T-helper 17 cell (primary cell): ENCODE measurements at regions not wholly inside any gene's neighbourhood (a gene's known extent, or its start where the extent isn't known, plus 50 kb on each side); places are given as distances from the start of the nearest gene placed in this dataset.

Experiments used
- ATAC-seq: fragments of 150-1000 bp; cut with Tn5 transposase; 2 replicates; pipeline ENCODE4 v1.10.0; 2021; ENCODE audit warnings: mild to moderate bottlenecking, moderate library complexity
- DNase-seq, 3 donors: peaks; one replicate each; pipeline versions ENCODE4 v3.0.0 to v3.0.0-alpha.2; 2020 to 2021
- H3K9me3 ChIP-seq: one replicate; pipeline ENCODE4 v1.7.0; 2013; ENCODE audit warnings: low read length, mild to moderate bottlenecking; ENCODE audit not compliant: control insufficient read depth, poor library complexity, severe bottlenecking
- H3K27ac Mint-ChIP-seq: one replicate; pipeline ENCODE4 v1.8.0; 2022; ENCODE audit warnings: mild to moderate bottlenecking, moderate library complexity, mixed read lengths
- H3K27me3 Mint-ChIP-seq: one replicate; pipeline ENCODE4 v1.8.0; 2022; ENCODE audit warnings: mixed read lengths
- H3K36me3 Mint-ChIP-seq: one replicate; pipeline ENCODE4 v1.8.0; 2022; ENCODE audit warnings: low read depth, mixed read lengths
- H3K4me1 Mint-ChIP-seq: one replicate; pipeline ENCODE4 v1.8.0; 2022; ENCODE audit warnings: mild to moderate bottlenecking, mixed read lengths
- H3K4me3 Mint-ChIP-seq: one replicate; pipeline ENCODE4 v1.8.0; 2022; ENCODE audit warnings: mild to moderate bottlenecking, moderate library complexity, mixed read lengths

DNA sequence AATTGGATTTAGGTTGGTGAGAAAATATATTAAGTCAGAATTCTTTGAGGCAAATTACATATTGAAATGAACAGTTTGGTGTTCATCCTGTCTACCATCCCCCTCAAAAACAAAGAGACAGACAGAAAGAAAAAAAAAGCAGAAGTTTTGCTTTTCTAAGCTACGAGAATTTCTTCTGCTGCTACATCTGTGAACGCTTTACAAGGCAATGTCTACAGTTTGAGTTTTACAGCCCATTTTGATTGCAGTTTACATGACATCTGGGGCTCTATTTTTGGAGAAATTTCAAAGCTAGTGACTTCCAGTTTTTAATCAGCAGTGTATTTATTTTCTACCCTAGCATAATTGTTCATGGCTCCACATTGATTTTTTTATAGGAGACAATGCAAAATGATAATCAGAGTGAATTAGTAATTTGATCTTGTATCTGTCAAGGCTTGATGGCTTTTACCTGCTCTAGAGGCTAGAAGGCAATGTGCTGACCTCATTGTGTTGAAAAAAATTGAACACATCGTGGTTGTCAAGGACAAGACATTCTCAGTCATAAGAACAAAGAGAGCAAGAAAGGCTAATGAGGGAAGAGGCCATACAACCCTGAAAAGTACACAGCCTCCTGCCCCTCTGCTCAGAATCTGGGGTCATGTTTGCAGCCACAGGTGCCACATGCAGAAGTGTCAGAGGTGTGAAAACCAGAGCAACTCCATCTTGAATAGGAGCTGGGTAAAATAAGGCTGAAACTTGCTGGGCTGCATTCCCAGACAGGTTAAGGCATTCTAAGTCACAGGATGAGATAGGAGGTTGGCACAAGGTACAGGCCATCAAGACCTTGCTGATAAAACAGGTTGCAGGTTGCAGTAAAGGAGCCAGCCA is 201.0 kb upstream of the CAMK1G start:
- no peaks in the 10 kb centered on the region for H3K36me3 Mint-ChIP-seq
- DNase-seq, result no peak
- no peaks in the 10 kb centered on the region for H3K9me3 ChIP-seq
- H3K27me3 Mint-ChIP-seq, result peaks cover 22% of the 10 kb centered on the region
- no peak overlapping the region for H3K27ac Mint-ChIP-seq
- ATAC-seq, result no peak
- no peaks in the 10 kb centered on the region for H3K4me1 Mint-ChIP-seq
- no peak overlapping the region for H3K4me3 Mint-ChIP-seq

DNA sequence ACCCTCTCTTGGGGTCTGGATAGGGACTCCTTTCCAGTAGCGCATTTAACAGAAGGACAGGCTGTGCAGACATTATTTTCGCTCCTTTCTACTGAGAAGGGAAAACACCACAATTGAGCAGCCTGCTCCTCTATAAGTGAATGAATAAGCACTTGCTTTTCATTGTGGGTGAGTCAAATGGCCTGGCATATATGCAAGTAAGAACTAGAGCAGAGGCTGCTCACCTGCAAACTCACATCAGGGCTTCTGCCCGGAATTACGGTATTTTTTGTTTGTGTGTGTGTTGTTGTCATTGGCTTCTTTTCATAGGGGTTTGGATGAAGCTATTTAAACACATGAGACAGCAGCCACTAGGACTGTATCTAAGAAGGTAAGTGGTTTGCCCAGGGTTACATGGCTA is 200.1 kb upstream of the CAMK1G start:
- Mint-ChIP-seq H3K4me1 (no peaks in the 10 kb centered on the region), H3K27ac (no peak overlapping the region), H3K27me3 (peaks cover 14% of the 10 kb centered on the region), H3K4me3 (no peak overlapping the region), H3K36me3 (no peaks in the 10 kb centered on the region)
- DNase-seq (no peak), ATAC-seq (no peak)
- H3K9me3 ChIP-seq, result no peaks in the 10 kb centered on the region

DNA sequence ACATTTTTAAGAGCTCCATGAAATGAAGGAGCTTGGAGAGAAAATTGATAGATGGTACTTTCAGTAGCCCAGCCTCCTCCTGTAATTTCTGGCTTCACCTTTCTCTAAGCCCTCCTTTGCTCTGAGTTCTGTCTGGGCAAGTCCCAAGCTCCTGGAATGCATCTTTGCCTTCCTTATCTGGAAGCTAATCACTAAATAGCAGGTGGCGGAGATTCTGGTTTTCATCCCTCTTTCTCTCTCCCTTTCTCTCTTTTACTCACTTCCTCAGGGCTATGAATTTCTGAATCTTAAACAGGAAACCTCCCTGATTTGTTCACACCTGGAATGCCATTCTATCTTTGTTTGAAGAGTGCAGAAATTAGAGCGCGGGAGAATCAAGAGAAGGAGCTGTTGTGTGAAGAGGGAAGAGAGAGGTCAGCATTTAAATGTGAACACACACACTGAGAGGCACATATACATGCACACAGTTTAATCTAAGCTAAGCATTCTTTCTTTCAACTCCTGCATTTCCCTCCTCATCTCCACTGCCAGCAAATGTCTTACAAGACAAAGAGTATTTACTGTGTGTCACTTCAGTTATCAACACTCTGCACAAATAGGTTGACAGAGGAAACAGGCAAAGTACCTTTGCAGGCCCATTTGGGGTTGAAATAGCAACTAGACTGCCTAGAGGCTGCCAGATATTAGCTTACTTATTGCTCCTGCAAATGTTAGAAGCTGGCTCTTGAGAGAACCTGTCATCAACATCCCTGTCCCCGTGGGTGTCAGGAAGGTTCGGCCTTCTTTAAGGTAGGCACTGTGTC is 199.4 kb upstream of the CAMK1G start:
- H3K27ac Mint-ChIP-seq, result no peak overlapping the region
- no peak overlapping the region for H3K4me3 Mint-ChIP-seq
- DNase-seq, result no peak
- no peaks in the 10 kb centered on the region for H3K36me3 Mint-ChIP-seq
- H3K27me3 Mint-ChIP-seq, result peaks cover 10% of the 10 kb centered on the region
- no peaks in the 10 kb centered on the region for H3K9me3 ChIP-seq
- H3K4me1 Mint-ChIP-seq, result no peaks in the 10 kb centered on the region
- ATAC-seq, result no peak

DNA sequence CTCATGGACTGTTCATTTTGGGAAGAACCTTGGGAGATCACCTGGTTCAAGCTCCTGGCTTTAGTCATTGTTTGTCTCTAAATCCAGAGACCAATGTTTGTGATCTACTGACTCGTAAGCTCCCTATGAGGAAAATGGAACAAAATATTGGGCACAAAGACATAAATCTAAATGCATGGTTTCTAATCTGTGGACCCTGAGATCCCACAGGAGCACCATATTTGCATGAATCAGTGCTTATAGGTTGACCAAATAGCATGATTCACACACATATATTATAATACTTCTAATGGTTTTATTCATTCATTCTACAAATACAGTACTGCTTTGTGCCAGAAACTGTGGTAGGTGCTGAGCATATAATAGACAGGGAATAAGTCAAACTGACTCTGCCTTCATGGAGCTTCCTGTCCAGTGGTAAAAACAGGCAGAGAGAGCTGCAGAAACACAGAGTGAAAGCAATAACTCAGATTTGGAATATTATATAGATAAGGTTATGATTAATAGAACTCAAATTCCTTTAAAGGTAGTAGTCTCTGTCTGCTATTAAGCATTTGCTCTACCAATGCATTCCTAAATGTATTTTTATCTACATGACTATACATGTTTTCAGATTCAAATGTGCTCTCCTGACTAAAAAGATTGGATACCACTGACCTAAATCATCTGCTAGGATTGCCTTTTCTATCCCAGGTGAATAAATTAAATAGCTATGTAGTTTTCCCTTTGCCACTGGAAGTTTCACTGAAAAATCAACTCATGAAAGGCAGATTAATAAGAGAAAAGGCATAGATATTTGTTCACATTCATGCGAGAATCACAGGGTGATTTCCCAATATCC is 198.6 kb upstream of the CAMK1G start:
- peaks cover 9% of the 10 kb centered on the region for H3K27me3 Mint-ChIP-seq
- no peaks in the 10 kb centered on the region for H3K36me3 Mint-ChIP-seq
- no peak for ATAC-seq
- H3K4me3 Mint-ChIP-seq, result no peak overlapping the region
- no peak for DNase-seq
- no peaks in the 10 kb centered on the region for H3K9me3 ChIP-seq
- H3K27ac Mint-ChIP-seq, result no peak overlapping the region
- H3K4me1 Mint-ChIP-seq, result no peaks in the 10 kb centered on the region

DNA sequence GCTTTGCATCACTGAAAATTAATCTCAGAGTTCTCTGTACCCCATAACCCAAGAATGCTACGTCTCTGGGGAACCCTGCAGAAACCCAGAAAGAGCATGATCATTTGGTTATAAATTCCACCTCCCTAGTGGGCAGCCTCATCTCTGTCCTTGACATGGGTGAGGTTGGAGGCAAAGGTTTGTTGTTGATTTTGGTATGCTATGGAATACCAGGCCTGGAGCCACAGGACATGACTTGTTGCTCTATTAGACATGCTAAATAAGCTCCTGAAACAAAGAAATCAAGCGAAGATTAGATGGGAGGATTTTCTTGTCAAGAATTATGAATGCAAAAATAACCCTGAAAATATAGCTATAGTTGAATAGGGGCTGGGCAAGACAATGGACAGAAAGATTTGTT is 197.4 kb upstream of the CAMK1G start:
- no peaks in the 10 kb centered on the region for H3K4me1 Mint-ChIP-seq
- H3K36me3 Mint-ChIP-seq, result no peaks in the 10 kb centered on the region
- DNase-seq (no peak), ATAC-seq (no peak)
- no peak overlapping the region for H3K4me3 Mint-ChIP-seq
- H3K9me3 ChIP-seq, result no peaks in the 10 kb centered on the region
- H3K27me3 Mint-ChIP-seq, result peaks cover 7% of the 10 kb centered on the region
- H3K27ac Mint-ChIP-seq, result no peak overlapping the region

DNA sequence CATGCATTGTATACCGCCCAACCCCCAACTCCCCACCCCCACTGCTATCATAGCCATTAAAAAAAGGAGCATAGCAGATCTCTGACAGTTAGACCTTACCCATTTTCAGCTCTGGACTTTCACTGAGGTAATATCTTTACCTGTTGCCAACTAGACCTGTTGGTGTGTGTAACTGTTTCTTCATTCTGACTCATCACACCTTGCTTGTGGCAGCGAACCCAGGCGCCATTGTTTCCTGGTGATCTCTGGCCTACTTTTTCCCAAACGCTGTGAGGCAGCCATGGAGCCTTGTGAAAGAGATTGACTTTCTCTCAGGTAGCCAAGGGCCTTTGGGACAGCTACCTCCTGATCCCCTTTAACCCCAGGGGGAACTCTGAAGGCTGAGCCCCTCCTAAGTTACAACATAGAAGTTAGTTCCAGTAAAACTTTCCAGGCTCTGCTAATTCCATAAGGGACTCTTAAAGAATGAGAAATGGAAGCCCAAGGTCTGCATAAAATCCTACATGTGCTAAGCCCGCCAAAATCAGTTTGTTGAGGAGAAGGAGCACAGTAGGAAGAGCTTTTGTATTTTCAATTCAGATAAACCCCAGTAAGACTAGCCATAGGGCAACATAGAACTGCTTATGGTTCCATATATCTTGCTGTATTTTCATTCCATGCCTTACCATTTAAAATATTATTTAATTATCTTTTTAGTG is 196.1 kb upstream of the CAMK1G start:
- H3K36me3 Mint-ChIP-seq, result no peaks in the 10 kb centered on the region
- DNase-seq (no peak), ATAC-seq (no peak)
- H3K9me3 ChIP-seq, result no peaks in the 10 kb centered on the region
- H3K27me3 Mint-ChIP-seq, result peaks cover 9% of the 10 kb centered on the region
- H3K27ac Mint-ChIP-seq, result no peak overlapping the region
- H3K4me1 Mint-ChIP-seq, result no peaks in the 10 kb centered on the region
- no peak overlapping the region for H3K4me3 Mint-ChIP-seq

DNA sequence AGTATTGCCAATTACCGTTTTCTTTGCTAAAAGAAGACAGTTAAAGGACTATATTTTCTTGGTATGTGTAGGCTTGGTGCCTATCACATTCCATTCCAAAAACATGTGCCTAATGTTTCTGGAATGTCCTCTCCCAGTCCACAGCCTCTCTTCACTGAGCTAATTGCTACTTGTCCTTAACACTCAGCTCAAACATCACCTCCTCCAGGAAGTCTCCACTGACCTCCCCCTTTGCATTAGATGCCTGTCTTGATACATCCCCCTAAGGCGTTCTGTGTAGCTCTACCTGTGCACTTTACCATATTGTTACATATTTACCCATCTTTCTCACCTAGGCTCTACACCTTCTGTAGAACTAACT is 195.6 kb upstream of the CAMK1G start:
- Mint-ChIP-seq H3K4me1 (no peaks in the 10 kb centered on the region), H3K27me3 (peaks cover 15% of the 10 kb centered on the region), H3K36me3 (no peaks in the 10 kb centered on the region), H3K27ac (no peak overlapping the region), H3K4me3 (no peak overlapping the region)
- no peak for DNase-seq
- no peaks in the 10 kb centered on the region for H3K9me3 ChIP-seq
- no peak for ATAC-seq

DNA sequence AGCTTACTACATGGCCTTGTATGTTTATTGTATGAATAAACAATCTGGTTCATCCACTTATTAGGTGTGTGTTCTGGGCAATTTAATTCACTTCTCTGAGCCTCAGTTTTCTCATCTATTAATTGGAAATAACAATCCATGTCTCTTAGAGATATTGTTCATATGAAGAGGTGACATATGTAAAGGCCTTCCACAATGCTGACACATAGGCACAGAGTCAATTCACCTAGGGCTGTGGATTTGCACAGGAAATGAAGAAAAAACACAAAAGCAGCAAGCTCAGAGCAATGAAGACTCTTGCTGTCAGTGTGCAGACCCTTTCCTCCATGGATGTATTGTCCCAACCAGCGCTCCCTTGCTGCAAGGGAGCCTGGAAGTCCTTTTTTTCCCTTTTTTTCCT is 195.2 kb upstream of the CAMK1G start:
- no peaks in the 10 kb centered on the region for H3K9me3 ChIP-seq
- no peak for ATAC-seq
- no peak overlapping the region for H3K4me3 Mint-ChIP-seq
- peaks cover 19% of the 10 kb centered on the region for H3K27me3 Mint-ChIP-seq
- no peak overlapping the region for H3K27ac Mint-ChIP-seq
- no peaks in the 10 kb centered on the region for H3K36me3 Mint-ChIP-seq
- DNase-seq, result no peak
- no peaks in the 10 kb centered on the region for H3K4me1 Mint-ChIP-seq

DNA sequence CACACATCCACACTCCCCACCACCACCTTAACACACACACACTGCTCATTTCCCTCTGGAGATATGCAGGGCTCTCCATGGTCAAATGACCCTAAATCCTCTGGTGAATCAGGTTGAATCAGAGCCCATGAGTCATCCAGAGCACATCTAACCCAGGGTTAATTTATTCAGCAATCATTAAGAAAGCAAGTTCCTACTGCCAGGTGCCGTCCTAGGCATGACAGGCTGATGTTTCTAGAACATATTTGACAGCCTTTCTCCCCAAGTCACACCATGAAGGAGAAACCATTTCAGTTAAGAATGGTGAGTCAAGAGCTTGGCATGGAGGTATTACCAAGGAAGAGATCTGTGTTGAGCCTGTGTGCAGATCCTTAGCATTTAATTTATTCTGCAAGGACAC is 194.3 kb upstream of the CAMK1G start:
- Mint-ChIP-seq H3K4me1 (no peaks in the 10 kb centered on the region), H3K36me3 (peaks cover 2% of the 10 kb centered on the region), H3K27me3 (peaks cover 23% of the 10 kb centered on the region), H3K27ac (no peak overlapping the region), H3K4me3 (no peak overlapping the region)
- ATAC-seq (no peak), DNase-seq (no peak)
- no peaks in the 10 kb centered on the region for H3K9me3 ChIP-seq

DNA sequence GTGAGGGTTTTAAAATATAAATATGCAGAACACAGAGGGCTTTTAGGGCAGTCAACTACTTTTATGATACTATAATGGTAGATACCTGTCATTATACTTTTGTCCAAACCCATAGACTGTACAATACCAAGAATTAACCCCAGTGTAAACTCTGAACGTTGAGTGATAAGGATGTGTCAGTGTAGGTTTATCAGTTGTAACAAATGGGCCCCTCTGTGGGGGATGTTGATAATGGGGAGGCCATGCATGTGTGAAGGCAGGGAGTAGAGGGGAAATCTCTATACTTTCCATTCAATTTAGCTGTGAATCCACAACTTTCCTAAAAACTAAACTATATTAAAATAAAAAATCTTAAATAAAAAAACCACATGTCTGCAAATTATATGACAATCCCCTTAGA is 193.5 kb upstream of the CAMK1G start:
- H3K27me3 Mint-ChIP-seq, result peaks cover 29% of the 10 kb centered on the region
- H3K4me3 Mint-ChIP-seq, result no peak overlapping the region
- H3K27ac Mint-ChIP-seq, result no peak overlapping the region
- peaks cover 2% of the 10 kb centered on the region for H3K36me3 Mint-ChIP-seq
- H3K4me1 Mint-ChIP-seq, result no peaks in the 10 kb centered on the region
- H3K9me3 ChIP-seq, result no peaks in the 10 kb centered on the region
- no peak for DNase-seq
- ATAC-seq, result no peak

DNA sequence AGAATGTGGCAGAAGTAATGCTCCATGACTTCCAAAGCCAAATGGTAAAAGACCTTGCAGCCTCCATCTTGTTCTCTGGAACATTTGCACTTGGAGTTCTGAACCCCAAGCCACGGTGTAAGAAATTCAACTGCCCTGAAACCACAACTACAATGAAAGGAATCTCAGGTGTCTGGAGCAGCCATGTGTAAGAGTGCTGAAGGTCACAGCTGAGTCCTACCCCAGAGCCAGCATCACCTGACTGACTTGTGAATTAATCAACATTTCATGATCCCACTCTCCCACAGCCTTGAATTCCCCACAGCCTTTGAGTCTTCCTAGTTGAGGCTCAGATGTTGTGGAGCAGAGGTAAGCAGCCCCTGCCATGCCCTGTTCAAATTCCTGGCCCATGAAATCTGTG is 192.8 kb upstream of the CAMK1G start:
- no peak overlapping the region for H3K27ac Mint-ChIP-seq
- H3K27me3 Mint-ChIP-seq, result peaks cover 37% of the 10 kb centered on the region
- H3K36me3 Mint-ChIP-seq, result peaks cover 2% of the 10 kb centered on the region
- ATAC-seq (no peak), DNase-seq (no peak)
- no peaks in the 10 kb centered on the region for H3K4me1 Mint-ChIP-seq
- H3K9me3 ChIP-seq, result no peaks in the 10 kb centered on the region
- H3K4me3 Mint-ChIP-seq, result no peak overlapping the region

DNA sequence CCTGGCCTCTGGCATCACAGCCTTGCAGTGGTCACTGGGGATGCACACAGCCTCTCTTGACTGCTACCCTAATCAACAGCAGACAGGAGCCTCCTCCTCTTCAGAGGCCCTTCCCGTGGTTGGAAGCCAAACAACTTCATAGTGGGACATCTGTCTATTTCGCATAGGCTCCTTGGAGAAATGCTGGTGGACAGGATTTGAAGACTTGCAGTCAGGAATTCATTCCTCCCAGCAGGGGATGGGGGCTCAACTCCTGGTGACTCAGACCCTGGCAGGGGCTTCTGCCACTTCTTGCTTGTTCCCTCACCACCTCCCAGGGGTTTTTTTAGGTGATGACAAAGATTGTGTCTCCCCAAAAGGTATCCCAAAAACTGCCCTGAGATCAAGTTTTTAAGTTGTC is 191.7 kb upstream of the CAMK1G start:
- H3K9me3 ChIP-seq, result no peaks in the 10 kb centered on the region
- Mint-ChIP-seq H3K27ac (no peak overlapping the region), H3K4me1 (no peaks in the 10 kb centered on the region), H3K4me3 (no peak overlapping the region), H3K36me3 (peaks cover 2% of the 10 kb centered on the region), H3K27me3 (peaks cover 47% of the 10 kb centered on the region)
- DNase-seq, result no peak
- ATAC-seq, result no peak

DNA sequence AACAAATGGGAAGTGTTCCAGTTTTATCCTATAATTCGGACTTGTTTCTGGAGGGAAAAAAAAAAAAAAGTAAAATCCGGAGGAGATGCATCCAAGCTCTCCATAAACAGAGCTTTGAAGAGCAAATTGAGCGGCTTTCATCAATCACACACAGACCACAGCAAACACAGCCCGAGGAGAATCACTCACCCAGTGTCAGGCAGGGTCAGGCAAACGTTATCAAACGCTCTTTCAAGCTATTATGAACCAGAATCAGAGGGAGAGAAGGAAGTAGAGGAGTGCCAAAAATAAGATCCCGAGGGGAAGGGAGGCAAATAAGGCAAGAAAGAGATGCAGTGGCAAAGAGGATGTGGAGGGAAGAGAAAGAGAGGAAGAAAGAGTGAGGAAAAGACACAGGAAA is 188.3 kb upstream of the CAMK1G start:
- ATAC-seq (no peak), DNase-seq (no peak)
- Mint-ChIP-seq H3K27me3 (peaks cover 47% of the 10 kb centered on the region), H3K36me3 (peaks cover 2% of the 10 kb centered on the region), H3K27ac (no peak overlapping the region), H3K4me3 (no peak overlapping the region), H3K4me1 (no peaks in the 10 kb centered on the region)
- no peaks in the 10 kb centered on the region for H3K9me3 ChIP-seq
